Transverse colon (tissue), 4 donors: ENCODE measurements at regions not wholly inside any gene's neighbourhood (a gene's known extent, or its start where the extent isn't known, plus 50 kb on each side); places are given as distances from the start of the nearest gene placed in this dataset.

Experiments used
- DNase-seq: peaks from one replicate; pipeline ENCODE4 v3.0.0-alpha.2; 2019
- H3K27ac ChIP-seq, 4 donors: fragments of 200-600 bp; sonication (generic); 2 replicates each; pipeline ENCODE4 v1.5.1; 2016 to 2018; ENCODE audit warnings: inconsistent platforms in 4 of 4
- H3K27me3 ChIP-seq: fragments of 200-600 bp; sonication (generic); 2 replicates; pipeline ENCODE4 v1.5.1; 2017; ENCODE audit warnings: inconsistent platforms
- H3K36me3 ChIP-seq, 4 donors: fragments of 200-600 bp; sonication (generic); 2 replicates each; pipeline ENCODE4 v1.5.1; 2017 to 2019; ENCODE audit warnings: inconsistent platforms in 4 of 4
- H3K4me1 ChIP-seq, 4 donors: fragments of 200-600 bp; sonication (generic); 2 replicates each; pipeline ENCODE4 v1.5.1; 2017 to 2020; ENCODE audit warnings: inconsistent platforms in 4 of 4
- H3K4me3 ChIP-seq, 4 donors: fragments of 200-600 bp; sonication (generic); 1 replicate in 1 of 4; 2 replicates in 3 of 4; pipeline versions ENCODE4 v1.5.1 to v1.6.1; 2017 to 2019; ENCODE audit warnings: inconsistent platforms in 4 of 4
- H3K9me3 ChIP-seq, 2 donors: fragments of 200-600 bp; sonication (generic); 2 replicates each; pipeline ENCODE4 v1.5.1; 2017 to 2019; ENCODE audit warnings: inconsistent platforms in 2 of 2
- EP300 ChIP-seq: sonication (generic); formaldehyde crosslinking; IDR thresholded peaks from one replicate; pipeline ENCODE4 v1.6.1; 2017; ENCODE audit warnings: antibody characterized with exemption, low read depth
- POLR2A ChIP-seq: fragments of 450-650 bp; IDR thresholded peaks from one replicate; pipeline ENCODE4 v1.6.1; 2016; ENCODE audit warnings: antibody characterized with exemption, mild to moderate bottlenecking, moderate library complexity
- POLR2AphosphoS5 ChIP-seq, 3 donors: sonication (generic); formaldehyde crosslinking; IDR thresholded peaks; one replicate each; pipeline ENCODE4 v1.6.1; 2016; ENCODE audit warnings: antibody characterized with exemption in 3 of 3
- WGBS, 2 donors: methylation state at CpG; one replicate each; pipeline ENCODE4 v1.1.5; 2018; ENCODE audit warnings: low coverage in 1 of 2; 5-methylcytosine and 5-hydroxymethylcytosine counted together
- in situ Hi-C, 4 donors: fragments of 200-750 bp; cut with MboI; loops; one replicate each; pipeline versions ENCODE4 v1.15.0 to v1.15.1; 2017; ENCODE audit warnings: low sequenced_read_pairs in 3 of 4, low pct_ligation_motif_present in 1 of 4, low pct_unique_long_range_greater_than_20kb in 1 of 4
- intact Hi-C: fragments of 100-400 bp; cut with DNase I; formaldehyde crosslinking; loops from one replicate; pipeline ENCODE4 v1.15.1; 2023; ENCODE audit warnings: low total_unique reads
- TF ChIP-seq, protein P1 (sequence below), 5 experiments: fragments of 200-600 bp in 3 of 5; fragments of 450-650 bp in 2 of 5; sonication (generic) in 3 of 5; IDR thresholded peaks; 1 replicate in 2 of 5; 2 replicates in 3 of 5; pipeline ENCODE4 v1.5.1; 2016 to 2017; ENCODE audit warnings: antibody characterized with exemption in 5 of 5, inconsistent platforms in 3 of 5, mild to moderate bottlenecking in 2 of 5, moderate library complexity in 1 of 5

DNA sequence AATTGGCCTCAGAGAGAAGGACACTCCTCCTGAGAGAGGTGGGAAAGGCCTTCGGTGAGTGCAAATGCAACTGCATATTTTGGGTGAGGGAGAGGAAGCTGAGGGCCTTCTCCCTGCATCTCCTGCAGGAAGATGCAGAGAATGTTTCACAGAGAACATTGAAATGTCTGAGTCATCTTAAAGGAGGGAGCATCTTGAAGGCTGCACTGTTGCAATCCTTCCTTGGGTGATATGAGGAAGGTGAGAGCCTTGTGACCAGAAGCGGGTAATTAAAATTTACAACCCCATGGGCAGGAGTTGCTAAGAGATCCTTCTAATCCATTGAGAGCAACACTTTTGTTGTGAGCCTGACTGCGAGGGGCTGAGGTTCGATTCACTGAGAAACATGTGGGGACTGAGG, 375.7 kb upstream of the MARCKS start:
- Histone ChIP-seq H3K4me3 (no peak overlapping the region), H3K27ac (no peak overlapping the region), H3K4me1 (no peaks in the 10 kb centered on the region), H3K27me3 (no peaks in the 10 kb centered on the region), H3K36me3 (no peaks in the 10 kb centered on the region), H3K9me3 (no peaks in the 10 kb centered on the region)
- in situ Hi-C loops = no loop called here
- no peak for DNase-seq
- 82 to 89% methylated on average over 4 of the region's 4 CpGs for whole genome bisulfite sequencing, 2 donors
- TF ChIP-seq POLR2A (no peak), POLR2AphosphoS5 (IDR thresholded peaks at IDR 0.05) (no peak), EP300 (no peak)
- TF ChIP-seq, protein P1, sequence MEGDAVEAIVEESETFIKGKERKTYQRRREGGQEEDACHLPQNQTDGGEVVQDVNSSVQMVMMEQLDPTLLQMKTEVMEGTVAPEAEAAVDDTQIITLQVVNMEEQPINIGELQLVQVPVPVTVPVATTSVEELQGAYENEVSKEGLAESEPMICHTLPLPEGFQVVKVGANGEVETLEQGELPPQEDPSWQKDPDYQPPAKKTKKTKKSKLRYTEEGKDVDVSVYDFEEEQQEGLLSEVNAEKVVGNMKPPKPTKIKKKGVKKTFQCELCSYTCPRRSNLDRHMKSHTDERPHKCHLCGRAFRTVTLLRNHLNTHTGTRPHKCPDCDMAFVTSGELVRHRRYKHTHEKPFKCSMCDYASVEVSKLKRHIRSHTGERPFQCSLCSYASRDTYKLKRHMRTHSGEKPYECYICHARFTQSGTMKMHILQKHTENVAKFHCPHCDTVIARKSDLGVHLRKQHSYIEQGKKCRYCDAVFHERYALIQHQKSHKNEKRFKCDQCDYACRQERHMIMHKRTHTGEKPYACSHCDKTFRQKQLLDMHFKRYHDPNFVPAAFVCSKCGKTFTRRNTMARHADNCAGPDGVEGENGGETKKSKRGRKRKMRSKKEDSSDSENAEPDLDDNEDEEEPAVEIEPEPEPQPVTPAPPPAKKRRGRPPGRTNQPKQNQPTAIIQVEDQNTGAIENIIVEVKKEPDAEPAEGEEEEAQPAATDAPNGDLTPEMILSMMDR (IDR thresholded peaks at IDR 0.05) = no peak
- intact Hi-C loops = no loop called here

DNA sequence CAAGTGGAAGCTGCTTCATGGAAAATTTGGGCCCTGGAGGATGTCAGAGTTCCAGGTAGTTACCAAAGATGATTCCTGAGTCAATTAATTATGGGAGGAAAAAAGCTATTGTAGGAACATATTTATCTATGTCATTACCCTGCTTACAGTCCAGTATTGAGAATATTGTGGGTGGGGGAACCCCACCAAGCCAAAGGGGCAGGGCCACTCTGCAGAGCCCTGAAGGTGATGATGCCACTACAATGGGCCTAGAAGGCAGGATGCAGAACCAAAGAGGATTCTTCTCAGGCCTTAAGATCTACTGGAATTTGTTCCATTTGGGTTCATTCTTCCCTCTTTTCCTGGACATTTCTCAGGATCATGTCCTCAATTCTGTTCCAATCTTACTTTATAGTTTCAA, 375.2 kb upstream of the MARCKS start:
- H3K27ac ChIP-seq = no peak overlapping the region
- no peak for DNase-seq
- no peaks in the 10 kb centered on the region for H3K27me3 ChIP-seq
- intact Hi-C loops = no loop called here
- no peak overlapping the region for H3K4me3 ChIP-seq
- H3K4me1 ChIP-seq = no peaks in the 10 kb centered on the region
- no peaks in the 10 kb centered on the region for H3K36me3 ChIP-seq
- TF ChIP-seq EP300 (no peak), POLR2AphosphoS5 (IDR thresholded peaks at IDR 0.05) (no peak), POLR2A (no peak)
- TF ChIP-seq, protein P1 (IDR thresholded peaks at IDR 0.05) = no peak
- H3K9me3 ChIP-seq = no peaks in the 10 kb centered on the region
- in situ Hi-C loops = no loop called here

DNA sequence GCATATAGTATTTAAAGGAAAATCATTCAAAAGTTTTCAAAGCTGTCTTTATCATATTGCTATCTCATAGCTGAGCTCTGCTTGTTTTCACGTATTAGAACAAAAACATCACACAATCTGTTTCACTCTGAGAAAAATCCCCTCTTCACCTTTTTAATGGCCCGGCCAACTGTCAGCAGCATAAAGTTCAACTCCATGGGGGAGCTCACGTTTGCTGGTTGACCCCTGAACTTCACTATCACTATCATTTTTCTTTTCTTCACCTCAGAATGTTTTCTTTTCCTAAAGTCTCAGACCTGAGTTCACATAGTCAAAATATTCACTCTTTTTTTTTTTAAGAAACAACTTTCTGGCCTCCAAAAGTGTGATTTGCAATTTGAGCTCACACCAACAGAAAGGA, 374.4 kb upstream of the MARCKS start:
- intact Hi-C loops (no loop called here), in situ Hi-C loops (no loop called here)
- H3K27ac ChIP-seq = no peak overlapping the region
- 77 to 79% methylated on average over 3 of the region's 3 CpGs for WGBS, 2 donors
- no peaks in the 10 kb centered on the region for H3K9me3 ChIP-seq
- no peaks in the 10 kb centered on the region for H3K36me3 ChIP-seq
- no peak overlapping the region for H3K4me3 ChIP-seq
- H3K4me1 ChIP-seq = no peaks in the 10 kb centered on the region
- DNase-seq = no peak
- H3K27me3 ChIP-seq = no peaks in the 10 kb centered on the region
- TF ChIP-seq POLR2A (no peak), POLR2AphosphoS5 (IDR thresholded peaks at IDR 0.05) (no peak), EP300 (no peak)
- TF ChIP-seq, protein P1 (IDR thresholded peaks at IDR 0.05) = no peak

DNA sequence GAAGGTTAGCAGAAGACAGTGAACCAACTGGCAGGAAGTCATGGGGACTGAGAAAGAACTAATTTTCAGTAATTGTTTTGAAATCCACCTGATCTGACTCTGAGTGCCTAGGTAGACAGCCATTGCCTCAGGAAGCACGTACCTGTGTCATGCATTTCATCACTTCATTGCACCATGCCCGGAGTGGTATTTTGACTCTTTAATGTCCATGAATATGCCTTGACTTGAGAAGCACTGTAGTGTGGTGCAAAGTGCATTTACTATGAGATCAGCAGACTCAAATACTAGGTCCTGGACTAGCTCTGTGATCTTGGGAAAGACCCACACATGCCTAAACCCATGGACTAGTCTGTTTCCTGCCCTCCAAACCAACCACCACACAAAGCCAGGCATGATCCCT, 370.9 kb upstream of the MARCKS start:
- Histone ChIP-seq H3K4me1 (peaks cover 0 to 17% (median 5%) of the 10 kb centered on the region in 4 donors), H3K36me3 (no peaks in the 10 kb centered on the region), H3K9me3 (no peaks in the 10 kb centered on the region), H3K4me3 (no peak overlapping the region), H3K27me3 (no peaks in the 10 kb centered on the region), H3K27ac (no peak overlapping the region)
- DNase-seq = no peak
- intact Hi-C loops = no loop called here
- WGBS, 2 donors = 67 to 80% methylated on average over 2 of the region's 2 CpGs
- TF ChIP-seq EP300 (no peak), POLR2A (no peak), POLR2AphosphoS5 (IDR thresholded peaks at IDR 0.05) (no peak)
- TF ChIP-seq, protein P1 (IDR thresholded peaks at IDR 0.05) = no peak
- in situ Hi-C loops = no loop called here
